ENCODE measurements at regions not wholly inside any gene's neighbourhood (a gene's known extent, or its start where the extent isn't known, plus 50 kb on each side); places are given as distances from the start of the nearest gene placed in this dataset.

GRCh38 chr2:18402831-18403230, 157.6 kb downstream of the RDH14 start:
- Histone ChIP-seq H3K4me1 (ENCODE audit: control insufficient read depth, insufficient read depth, low read length) (no peaks in the 10 kb centered on the region), H4K20me1 (ENCODE audit: control insufficient read depth, insufficient read depth) (no peaks in the 10 kb centered on the region), H3K9ac (ENCODE audit: control insufficient read depth, insufficient read depth, low read length) (no peak overlapping the region), H2AFZ (ENCODE audit: control insufficient read depth, low read depth, low read length) (no peak overlapping the region), H3K79me2 (ENCODE audit: control insufficient read depth, insufficient read depth, low read length) (no peaks in the 10 kb centered on the region), H3K4me2 (ENCODE audit: control insufficient read depth, insufficient read depth) (no peak overlapping the region), H3K36me3 (ENCODE audit: control insufficient read depth in 2 of 2, insufficient read depth in 2 of 2, low read length in 1 of 2) (no peaks in the 10 kb centered on the region), H3K4me3 (no peak overlapping the region), H3K27ac (ENCODE audit: control insufficient read depth, insufficient read depth) (no peak overlapping the region), H3K9me3 (replicated peaks; ENCODE audit: control insufficient read depth, insufficient read depth, low read length) (no peaks in the 10 kb centered on the region), H3K27me3 (replicated peaks in 1 of 2; ENCODE audit: control insufficient read depth in 2 of 2, insufficient read depth in 2 of 2, low read length in 1 of 2) (no peaks in the 10 kb centered on the region)
- intact Hi-C loops (cut with micrococcal nuclease; ENCODE audit: unreplicated experiment), result no loop called here
- FAIRE-seq (no peak), DNase-seq (ENCODE audit: low read depth, low spot score) (no peak), ATAC-seq (no peak)
- SMC1A ChIA-PET (ENCODE audit: uncharacterized antibody, unreplicated experiment), result no interaction called here
- POLR2A ChIA-PET, result no interaction called here
- CTCF ChIA-PET, result interaction anchor here (1.8 to 2.4 kb wide), 3 partner anchors 11 to 23 kb away, joined by 6 to 10 read pairs (median 8); no protein-coding TSS in a partner anchor
- 12% methylated on average over 2 of the region's 2 CpGs for WGBS (ENCODE audit: insufficient coverage, insufficient replicate concordance, low lambda C conversion rate, missing lambda C conversion rate)
- RAD21 ChIA-PET (ENCODE audit: unreplicated experiment), result no interaction called here
- no TSS peak for BruUV-seq (replicated peaks)
- in situ Hi-C loops (cut with MboI), result no loop called here
- TF ChIP-seq BCLAF1 (IDR thresholded peaks at IDR 0.05) (no peak), CBX3 (IDR thresholded peaks at IDR 0.05; ENCODE audit: borderline replicate concordance, low read depth) (no peak), MTA2 (IDR thresholded peaks at IDR 0.05; ENCODE audit: low read depth) (no peak), CHD4 (IDR thresholded peaks at IDR 0.05) (no peak), ATF7 (IDR thresholded peaks at IDR 0.05; ENCODE audit: low read depth) (no peak), STAT1 (conservative IDR thresholded peaks at IDR 0.05) (no peak), SPI1 (IDR thresholded peaks at IDR 0.05; ENCODE audit: borderline replicate concordance, insufficient read depth, low read depth, low read length) (no peak), ZBTB11 (CRISPR knock-in tag; IDR thresholded peaks at IDR 0.05) (no peak), PRDM15 (CRISPR knock-in tag; IDR thresholded peaks at IDR 0.05) (no peak), RBBP5 (conservative IDR thresholded peaks at IDR 0.05) (no peak), FOXM1 (IDR thresholded peaks at IDR 0.05; ENCODE audit: low read depth, low read length) (no peak), ZNF207 (IDR thresholded peaks at IDR 0.05; ENCODE audit: borderline replicate concordance) (no peak), SMAD1 (IDR thresholded peaks at IDR 0.05; ENCODE audit: low read depth, partially characterized antibody) (no peak), NRF1 (conservative IDR thresholded peaks at IDR 0.05; ENCODE audit: low read depth, low read length) (no peak)
